ENCODE measurements at regions not wholly inside any gene's neighbourhood (a gene's known extent, or its start where the extent isn't known, plus 50 kb on each side); places are given as distances from the start of the nearest gene placed in this dataset.

DNA sequence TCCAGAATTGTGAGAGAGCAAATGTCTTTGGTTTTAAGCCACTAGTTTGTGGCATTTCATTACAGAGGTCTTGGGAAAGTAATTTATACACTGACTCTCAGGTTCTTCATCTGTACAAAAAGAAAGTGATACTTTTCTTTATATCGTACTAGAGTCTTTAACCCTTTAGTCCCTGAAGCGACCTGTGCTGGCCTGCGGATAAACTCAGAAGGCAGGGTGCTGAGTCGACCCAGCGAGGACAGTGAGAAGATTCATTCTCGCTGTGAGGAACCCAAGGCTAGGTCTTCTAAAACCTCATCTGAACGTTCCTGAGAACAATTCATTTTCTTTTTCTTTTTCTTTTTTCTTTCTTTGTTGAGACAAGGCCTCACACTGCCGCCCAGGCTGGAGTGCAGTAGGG lies 514.2 kb upstream of the MGMT start:
- DNase-seq (ENCODE audit: low spot score) = no peak

DNA sequence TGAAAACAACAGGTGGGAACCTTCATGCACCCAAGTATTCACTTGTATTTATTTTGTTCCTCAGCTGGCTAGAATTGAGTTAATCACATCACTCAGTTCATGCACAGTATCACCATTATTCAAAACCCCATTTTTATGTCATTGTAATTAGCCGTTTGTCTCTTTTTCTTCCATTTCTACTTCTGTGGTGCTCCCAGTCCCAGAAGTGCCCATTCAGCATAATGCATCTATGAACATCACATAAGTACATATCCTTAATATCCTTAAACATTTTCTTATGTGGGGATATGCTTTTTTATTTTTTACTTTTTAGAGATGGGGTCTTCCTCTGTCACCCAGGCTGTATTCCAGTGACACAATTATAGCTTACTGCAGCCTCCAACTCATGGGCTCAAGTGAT lies 510.9 kb upstream of the MGMT start:
- DNase-seq (ENCODE audit: low spot score) = no peak

DNA sequence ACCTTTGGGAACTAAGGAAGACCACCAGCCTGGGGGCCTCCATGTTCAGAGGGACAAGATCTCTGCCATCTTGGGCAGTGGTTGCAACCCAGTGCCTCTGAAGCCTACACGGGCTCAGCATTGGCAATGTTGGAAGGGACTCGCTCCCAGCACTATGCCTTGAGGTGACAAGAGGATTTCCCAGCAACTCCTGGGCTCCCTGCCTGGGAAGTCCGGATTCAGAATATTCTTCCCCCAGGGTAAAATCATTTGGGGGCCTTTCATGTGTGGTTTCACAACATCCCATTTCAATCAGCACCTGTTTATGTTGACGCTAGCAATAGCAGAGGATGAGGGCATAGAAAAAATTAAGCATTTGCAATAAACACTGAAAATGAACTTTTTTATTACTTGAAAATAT lies 509.8 kb upstream of the MGMT start:
- no peak for DNase-seq (ENCODE audit: low spot score)

DNA sequence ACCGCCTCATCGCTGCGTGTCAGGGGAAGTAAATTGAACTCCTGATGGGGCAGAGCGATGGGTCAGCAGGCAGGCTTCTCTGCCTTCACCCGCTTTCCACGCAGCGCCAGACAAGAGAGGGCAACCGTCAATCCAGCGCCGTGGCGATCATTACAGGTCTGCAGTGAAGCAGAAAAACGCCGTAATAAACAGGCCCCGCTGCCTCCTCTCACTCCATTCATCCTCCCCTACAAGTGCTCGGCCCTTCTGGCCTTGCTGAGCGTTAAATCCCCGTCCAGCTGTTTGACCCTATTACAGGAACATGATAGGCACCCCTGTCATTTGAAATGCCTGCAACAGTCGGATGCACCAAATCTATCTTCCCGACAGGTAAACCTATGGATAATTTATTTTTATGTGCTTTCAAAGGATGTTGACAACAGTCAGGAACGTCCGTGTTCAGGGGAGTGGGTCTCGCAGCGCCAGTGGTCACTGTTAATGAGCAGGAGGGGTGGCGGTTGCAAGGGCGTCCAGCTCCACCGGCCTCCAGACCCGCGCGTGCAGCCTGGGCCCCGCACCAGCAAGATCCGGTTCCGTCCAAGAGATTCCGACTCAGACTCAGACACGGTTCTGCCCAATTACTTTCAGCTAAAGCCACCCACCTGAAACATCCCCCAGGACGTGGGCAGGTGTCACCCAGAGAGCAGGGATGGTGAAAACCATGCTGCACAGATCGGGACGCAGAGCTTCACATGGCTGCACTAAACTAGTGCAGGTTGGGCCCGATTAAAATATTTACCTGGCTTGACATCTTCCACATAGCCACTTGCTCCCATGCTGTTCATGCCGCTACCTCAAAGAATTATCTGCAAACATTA lies 508.0 kb upstream of the MGMT start:
- no peak for DNase-seq (ENCODE audit: low spot score)

DNA sequence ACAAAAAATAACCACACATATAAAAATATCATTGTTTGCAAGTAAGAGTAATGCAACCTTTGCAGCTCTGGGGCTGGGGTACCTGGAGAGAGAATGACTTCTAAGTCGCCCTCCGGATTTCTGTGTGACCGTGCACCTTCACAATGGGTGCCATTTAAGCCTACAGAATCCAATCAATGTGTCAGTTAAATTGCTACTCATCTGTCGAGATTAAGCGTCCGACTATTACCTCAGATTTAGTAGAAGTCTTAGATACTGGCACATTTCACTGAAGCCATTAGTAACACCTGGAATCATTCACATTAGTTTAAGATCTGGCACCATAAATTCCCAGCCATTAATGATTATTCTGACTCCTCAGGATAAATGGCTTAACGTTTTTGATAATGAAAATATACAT lies 507.3 kb upstream of the MGMT start:
- no peak for DNase-seq (ENCODE audit: low spot score)

DNA sequence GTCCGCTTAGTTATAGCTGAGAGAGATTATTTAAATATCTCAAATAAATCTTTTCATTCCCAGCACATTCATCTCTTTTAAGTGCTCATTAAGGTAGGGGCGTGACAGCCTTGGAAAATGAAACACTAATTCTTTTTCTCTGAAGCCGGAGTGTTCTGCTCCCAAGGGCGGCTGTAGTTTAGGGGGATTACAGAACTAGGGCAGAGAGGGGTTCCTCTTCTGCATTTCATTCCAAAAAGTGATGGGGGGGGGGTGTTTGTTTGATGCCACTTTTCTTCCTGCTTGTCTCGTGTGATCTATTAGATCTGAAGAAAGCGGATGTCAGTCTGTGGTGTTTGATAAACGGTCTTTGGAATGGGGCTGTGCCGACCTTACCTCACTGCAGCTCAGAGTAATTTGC lies 506.5 kb upstream of the MGMT start:
- no peak for DNase-seq (ENCODE audit: low spot score)

DNA sequence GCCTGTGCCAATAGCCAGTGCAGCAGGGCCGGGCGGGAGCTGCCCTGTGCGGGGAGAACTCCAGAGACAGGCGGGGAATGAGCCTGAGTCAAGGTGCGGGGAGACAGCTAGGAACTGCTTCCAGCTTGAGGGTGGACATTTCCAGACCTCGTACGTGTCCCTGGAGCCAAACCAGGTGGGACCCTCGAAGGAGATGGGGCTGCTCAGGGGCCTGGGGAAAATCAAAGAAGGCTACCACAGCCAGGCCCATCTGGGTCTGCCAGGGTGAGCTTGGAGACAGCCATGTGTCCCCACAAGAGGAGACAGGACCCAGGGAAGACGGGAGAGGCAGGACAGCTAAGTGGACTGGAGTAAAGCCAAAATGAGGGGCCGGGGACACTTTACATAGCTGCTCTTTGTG lies 504.9 kb upstream of the MGMT start:
- DNase-seq (ENCODE audit: low spot score) = no peak

DNA sequence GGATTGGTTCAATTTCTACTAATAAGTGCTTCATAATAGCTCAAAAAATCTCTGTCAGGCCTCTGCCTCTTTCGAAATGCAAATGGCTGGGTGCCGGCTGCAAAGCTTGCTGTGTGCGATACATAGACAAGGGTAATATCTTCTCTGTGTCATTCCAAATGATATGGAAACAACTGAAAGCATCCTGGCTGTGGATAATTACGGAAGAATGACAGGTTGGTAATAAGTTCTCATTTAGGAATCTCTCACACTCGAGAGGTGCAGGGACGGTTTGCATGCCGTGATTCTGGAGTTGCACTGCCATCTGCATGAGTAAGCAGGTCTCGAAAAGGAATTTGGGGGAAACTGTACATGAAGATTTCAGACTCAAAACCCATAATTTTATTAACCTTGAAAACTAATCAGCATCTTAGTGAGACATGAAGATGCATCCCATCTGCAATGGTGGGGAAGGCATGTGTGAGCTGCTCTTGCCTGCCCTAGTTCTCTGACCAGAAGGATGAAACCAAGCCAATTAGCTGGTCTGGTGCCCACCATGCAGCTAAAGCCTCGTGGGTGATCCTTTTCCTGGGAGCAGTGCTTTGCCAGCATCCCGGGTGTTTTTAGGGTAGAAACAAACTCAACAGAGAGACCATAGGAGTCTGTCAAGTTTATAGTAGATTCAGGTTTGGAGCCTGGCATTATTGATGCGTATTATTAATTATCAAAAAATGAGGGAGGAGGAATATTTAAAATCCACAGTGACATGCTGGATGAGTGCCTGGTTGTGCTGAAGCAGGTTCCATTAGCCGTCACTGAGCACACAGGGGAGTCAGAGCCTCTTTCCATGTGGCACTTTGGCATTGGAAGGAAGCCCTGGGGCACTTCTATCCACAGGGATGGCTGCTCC lies 503.6 kb upstream of the MGMT start:
- no peak for DNase-seq (ENCODE audit: low spot score)

DNA sequence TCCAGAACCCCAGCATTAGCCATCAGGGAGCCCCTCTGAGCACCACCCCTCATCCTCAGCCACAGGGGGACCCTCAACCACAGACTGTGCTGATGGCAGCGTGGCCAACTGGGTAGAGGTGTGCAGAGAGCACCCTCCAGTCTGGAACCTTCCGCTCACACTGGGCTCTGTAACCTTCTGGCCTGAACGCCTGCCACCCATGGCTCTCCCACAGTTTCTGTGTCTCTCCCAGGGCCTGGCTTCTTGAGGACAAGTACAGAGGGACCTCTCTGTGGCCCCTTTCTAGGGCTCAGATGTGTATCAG lies 503.0 kb upstream of the MGMT start:
- no peak for DNase-seq (ENCODE audit: low spot score)

DNA sequence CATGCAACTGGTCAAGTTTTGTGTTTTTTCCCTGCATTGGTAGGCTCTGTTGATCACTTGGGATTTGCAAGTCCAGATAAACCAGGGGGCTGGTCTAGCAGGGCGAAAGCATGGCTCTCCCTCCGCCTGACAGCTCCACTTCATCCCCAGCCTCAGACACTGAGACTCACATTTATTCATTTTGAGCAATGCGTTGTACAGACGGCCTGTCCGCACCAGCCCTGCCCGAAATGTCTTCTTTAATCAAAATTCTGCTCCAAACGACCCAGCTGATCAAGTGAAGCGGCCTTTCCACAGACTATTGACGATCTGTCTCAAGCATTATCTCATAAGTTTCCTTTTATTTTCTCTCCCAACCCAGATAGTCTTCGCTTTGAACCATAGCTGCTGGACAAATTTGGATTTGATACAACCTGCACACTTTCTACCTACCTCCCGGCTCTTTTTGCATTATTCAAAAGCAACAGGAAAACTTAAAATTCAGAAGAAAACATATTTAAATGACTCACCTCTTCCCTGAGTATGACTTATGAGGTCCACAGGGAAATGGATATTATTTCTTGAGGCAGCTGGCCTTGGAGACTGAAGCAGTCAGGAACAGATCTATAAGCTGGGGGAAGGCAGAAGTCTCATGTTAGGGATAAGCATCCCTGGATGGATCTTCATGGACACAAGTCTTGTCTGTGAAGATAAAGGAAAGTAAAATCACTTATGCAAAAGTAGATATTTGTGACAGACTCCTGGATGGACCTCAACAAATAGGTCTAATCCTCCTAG lies 498.9 kb upstream of the MGMT start:
- no peak for DNase-seq (ENCODE audit: low spot score)

DNA sequence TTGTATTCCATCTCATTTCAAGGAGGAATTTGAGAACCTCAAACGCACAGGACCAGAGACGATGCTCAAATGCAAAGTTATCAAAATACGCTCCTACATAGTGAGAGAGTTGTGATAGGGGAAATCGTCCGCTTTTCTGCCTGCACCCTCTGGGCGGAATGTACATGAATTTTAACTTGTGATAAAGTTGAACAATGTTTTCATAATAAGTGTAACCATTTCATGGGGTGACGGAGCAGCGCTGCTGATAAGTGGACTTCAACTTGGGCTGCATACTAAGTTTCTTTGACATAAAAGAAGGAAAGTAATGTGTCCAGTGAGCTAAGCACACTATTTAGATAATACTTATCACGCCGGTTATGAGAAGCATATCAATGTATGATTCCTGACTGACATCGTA lies 497.5 kb upstream of the MGMT start:
- DNase-seq (ENCODE audit: low spot score) = no peak

DNA sequence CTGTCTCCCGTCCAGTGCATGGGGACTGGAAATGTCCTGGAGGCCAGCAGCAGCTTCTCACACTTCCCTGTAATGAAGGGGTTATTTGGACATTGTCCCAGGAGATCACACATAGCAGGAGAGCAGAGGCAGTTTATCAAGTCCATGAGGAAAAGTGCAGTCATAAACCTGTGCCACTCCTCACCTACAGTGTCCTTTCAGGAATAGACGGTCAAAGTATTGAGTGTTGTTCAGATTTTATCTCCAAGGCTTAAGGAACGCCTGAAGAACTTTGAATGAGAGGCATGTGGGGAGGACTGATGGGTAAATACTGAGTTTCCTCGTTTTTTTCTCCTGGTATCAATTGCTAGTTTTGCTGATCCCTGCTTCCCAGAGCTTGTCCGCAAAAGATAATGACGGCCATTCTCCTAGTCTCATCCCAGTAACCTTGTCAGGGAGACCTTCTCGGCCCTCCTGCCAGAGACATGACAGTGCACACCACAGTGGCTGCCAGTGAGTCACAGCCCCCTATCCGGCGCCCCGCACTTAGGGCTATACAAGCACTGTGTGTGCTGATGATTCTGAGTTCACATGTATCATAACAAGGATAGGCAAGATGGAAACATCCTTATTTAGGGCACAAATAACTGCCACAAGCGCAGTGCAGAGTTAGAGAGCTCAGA lies 495.5 kb upstream of the MGMT start:
- DNase-seq (ENCODE audit: low spot score) = no peak

DNA sequence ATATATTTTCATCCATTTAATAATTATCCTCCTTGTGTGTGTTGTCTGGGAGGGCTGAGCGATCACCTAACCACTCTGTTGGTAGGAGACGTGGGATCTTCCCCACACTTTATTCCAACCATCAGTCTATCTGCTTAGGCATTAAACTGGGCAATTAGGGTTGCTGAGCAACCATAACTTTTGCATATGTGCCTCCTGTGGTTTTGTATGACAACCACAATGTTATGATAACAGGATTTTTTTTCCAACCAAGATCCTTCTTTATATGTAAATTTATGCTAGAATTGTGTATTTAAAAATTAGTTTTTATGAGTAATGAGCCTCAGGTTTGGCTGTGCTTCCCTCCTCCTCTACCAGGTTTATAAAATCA lies 495.0 kb upstream of the MGMT start:
- no peak for DNase-seq (ENCODE audit: low spot score)

DNA sequence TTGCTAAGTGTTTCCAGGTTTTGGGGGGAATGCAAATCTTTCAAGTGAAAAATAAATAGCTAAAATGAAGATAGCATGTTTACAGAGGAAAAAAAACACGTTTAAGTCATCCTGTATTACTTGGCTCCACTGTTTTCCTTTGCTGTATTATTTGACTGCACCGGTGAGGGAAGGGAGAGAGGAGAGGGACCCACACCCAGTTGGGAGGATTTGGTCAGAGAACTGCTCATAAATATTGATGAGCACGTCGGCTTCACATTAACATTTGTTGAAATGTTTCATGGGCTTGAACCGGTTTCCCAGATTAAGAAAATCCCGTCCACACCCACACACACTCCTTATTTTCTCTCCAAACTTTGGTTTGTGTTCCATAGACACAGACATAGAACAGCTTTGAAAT lies 493.8 kb upstream of the MGMT start:
- DNase-seq (ENCODE audit: low spot score) = no peak

DNA sequence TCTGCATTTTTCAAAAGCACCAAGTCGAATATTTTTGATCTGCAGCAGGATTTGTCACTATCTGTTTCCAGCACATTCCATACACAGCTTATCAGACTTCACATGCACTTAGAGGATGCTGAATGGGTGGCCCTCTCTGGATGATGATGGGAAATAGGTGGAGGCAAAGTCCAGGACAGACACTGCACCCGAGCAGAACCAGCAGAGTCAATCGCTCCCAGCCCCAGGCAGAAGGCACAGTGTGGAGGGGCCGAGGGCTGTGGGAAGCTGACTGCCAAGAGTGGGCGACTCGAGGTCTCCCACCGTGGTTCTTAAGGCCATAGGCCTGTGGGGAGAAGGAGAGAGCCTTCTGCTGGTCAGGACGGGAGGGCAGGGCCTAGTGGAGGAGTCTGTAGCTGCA lies 490.2 kb upstream of the MGMT start:
- DNase-seq (ENCODE audit: low spot score) = no peak

DNA sequence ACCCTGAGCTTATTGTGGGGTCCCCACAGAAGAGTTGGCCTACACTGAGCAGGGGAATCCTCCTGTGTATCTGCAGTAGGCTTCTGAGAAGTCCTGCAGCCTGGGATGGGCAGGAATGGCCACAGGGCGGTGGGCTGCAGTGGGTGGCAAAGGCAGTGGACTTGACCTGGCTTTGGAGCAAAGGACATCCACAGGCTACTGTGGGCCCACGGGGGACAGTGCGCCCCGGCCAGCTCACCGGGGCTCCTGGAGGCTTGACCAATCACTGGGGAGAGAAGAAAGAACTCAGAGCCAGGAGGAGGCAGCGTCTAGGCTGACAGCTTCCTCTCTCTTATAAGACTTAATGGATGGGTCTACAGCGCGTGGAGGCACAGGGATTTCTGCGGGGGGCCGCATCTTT lies 488.8 kb upstream of the MGMT start:
- no peak for DNase-seq (ENCODE audit: low spot score)

DNA sequence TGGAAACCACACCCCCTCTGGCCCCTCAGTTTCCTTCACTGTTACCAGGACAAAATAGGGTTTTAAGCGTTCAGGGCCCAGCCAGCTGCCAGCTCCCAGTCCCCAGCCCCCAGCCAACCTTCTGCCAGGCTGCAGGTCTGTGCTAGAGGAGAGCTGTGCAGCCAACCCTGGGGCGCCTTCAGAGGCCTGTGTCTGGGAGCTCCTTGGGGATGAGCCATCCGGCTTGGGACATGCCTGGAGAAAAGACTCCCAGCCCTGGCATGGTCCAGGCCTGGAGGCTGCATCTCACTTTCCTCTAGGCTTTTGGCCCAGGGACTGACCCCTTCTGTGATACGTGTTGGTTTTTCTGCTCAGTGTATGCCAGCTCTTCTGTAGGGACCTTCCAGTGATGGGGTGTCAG lies 487.6 kb upstream of the MGMT start:
- DNase-seq (ENCODE audit: low spot score) = no peak

DNA sequence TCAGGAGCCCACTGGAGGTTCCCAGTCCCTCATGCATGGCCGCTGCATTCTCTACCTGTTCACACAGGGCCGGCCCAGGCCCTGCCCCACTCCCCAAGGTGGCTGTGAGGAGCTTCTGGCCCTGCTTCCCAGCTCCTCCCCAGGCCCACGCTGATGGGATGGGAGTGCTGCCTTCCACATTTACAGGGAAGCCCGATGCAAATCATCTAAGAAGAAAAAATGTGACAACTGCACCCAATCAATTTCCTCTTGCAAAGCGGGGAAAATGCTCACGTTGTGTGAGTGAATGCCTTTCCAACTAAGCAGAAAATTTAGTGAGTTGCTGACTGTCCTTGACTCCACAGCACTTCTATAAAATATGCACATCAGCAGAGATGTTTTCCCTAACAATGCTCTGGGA lies 485.8 kb upstream of the MGMT start:
- DNase-seq (ENCODE audit: low spot score) = no peak

DNA sequence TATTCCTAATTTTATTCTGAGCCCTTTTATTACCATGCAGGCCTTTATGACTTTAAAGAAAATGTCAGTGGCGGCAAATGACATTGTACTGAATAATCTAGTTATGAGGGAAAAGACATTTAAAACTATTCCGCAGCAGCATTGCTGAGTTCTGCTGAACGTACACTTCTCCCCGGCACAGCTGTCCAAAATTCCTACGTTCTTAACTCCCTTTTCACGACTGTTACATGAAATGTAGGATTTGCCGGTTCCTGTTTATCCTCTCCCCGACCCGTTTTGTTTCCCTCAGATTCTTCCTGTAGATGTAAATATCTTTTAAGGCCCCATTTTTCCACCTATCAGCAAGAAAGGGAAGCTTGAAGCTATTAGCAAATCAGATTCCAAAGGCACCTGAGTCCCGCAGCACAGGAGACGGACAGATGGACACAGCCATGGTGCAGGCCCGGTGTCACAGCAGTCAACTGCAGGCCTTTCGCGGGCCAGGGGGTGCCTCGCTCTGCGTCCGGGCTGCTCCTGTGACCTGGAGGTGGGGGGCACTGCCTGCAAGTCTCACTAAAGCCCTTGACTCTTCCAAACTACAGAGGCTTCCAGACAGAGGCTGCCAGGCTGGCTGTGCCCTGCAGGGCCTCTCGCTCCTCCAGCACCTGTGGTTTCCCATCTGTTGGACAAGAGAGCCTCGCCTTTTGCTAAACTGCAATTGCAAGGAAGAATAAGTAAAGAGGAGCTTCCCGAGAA lies 485.0 kb upstream of the MGMT start:
- DNase-seq (ENCODE audit: low spot score) = no peak

DNA sequence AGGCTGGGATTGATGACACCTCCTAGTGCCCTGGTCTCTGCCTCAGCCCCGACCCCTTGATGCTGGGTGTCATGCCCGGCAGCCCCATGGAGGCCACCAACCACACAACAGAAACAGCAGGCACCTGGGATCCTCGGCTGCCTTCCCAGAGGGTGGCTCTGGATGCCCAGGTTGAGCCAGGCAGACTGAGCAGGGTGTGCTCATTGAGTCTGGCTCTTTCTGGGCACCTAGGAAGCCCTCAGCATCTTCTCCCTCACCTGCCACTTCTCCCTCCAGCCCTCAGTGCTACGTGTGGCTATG lies 484.5 kb upstream of the MGMT start:
- no peak for DNase-seq (ENCODE audit: low spot score)

DNA sequence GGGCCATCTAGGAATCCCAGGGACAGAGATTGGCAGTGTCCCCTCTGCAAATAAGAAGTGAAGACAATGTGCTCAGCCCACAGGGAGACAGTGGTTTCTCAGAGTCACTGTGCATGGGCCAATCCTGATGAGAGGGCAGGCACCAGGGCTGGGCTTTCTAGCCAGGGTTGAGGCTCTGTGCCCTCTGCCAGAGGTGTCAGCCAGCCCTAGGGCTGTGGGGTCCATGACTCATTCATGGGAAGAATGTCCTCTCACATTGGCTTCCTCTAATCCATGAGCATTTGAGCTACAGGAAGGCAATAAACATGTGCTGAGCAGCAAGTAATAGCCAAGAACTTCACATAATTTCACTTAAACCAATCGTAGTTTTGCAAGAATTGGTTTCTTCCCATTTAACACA lies 482.0 kb upstream of the MGMT start:
- DNase-seq (ENCODE audit: low spot score) = no peak

All from mesenteric fat pad (tissue), 1 donor.